PC-9 (cell line): ENCODE measurements at regions not wholly inside any gene's neighbourhood (a gene's known extent, or its start where the extent isn't known, plus 50 kb on each side); places are given as distances from the start of the nearest gene placed in this dataset.

Experiments
- EZH2 ChIP-seq: fragments of 200-600 bp; sonication (generic); IDR thresholded peaks from 2 replicates; pipeline ENCODE4 v1.8.0; 2017; ENCODE audit warnings: antibody characterized with exemption, low read depth
- TF ChIP-seq, protein P1 (sequence below): fragments of 200-600 bp; sonication (generic); conservative IDR thresholded peaks from 2 replicates; pipeline ENCODE4 v1.6.1; 2017; ENCODE audit warnings: mixed run types, antibody characterized with exemption, mild to moderate bottlenecking, moderate library complexity

DNA sequence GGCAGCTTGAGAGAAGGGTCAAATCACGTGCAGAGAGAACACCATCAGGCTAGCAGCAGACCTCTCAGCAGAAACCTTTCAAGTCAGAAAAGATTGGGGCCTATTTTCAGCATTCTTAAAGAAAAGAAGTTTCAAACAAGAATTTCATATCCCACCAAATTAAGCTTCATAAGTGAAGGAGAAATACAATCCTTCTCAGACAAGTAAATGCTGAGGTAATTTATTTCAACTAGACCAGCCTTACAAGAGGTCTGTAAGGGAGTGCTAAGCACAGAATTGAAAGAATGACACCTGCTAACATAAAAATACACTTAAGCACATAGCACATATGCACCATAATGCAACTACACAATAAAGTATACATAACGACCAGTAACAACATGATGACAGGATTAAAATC lies 693.9 kb downstream of the NYAP2 start:
- TF ChIP-seq, protein P1, sequence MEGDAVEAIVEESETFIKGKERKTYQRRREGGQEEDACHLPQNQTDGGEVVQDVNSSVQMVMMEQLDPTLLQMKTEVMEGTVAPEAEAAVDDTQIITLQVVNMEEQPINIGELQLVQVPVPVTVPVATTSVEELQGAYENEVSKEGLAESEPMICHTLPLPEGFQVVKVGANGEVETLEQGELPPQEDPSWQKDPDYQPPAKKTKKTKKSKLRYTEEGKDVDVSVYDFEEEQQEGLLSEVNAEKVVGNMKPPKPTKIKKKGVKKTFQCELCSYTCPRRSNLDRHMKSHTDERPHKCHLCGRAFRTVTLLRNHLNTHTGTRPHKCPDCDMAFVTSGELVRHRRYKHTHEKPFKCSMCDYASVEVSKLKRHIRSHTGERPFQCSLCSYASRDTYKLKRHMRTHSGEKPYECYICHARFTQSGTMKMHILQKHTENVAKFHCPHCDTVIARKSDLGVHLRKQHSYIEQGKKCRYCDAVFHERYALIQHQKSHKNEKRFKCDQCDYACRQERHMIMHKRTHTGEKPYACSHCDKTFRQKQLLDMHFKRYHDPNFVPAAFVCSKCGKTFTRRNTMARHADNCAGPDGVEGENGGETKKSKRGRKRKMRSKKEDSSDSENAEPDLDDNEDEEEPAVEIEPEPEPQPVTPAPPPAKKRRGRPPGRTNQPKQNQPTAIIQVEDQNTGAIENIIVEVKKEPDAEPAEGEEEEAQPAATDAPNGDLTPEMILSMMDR: no peak
- no peak for TF ChIP-seq EZH2
